Left lung (tissue), 4 donors: ENCODE measurements at regions not wholly inside any gene's neighbourhood (a gene's known extent, or its start where the extent isn't known, plus 50 kb on each side); places are given as distances from the start of the nearest gene placed in this dataset.
"Not testable (repeated sequence)": the region's sequence is repeated elsewhere in the genome, so short reads cannot be mapped to it uniquely, and the experiment has no call there.

ENCODE experiments used
- ATAC-seq: fragments of 200-7000 bp; cut with Tn5 transposase; one replicate; pipeline ENCODE4 v1.9.1; 2020; ENCODE audit warnings: moderate library complexity
- DNase-seq, 4 donors: peaks; one replicate each; pipeline ENCODE4 v3.0.0-alpha.2; 2013 to 2020
- H3K27ac ChIP-seq, 2 donors: fragments of 200-600 bp; sonication (generic) in 1 of 2; one replicate each; pipeline versions ENCODE4 v1.5.0 to v1.8.0; 2020 to 2021
- H3K27me3 ChIP-seq, 2 donors: fragments of 200-600 bp; sonication (generic) in 1 of 2; one replicate each; pipeline versions ENCODE4 v1.5.0 to v1.8.0; 2020 to 2021
- H3K36me3 ChIP-seq, 2 donors: fragments of 200-600 bp; sonication (generic) in 1 of 2; one replicate each; pipeline versions ENCODE4 v1.5.0 to v1.8.0; 2020 to 2021
- H3K4me1 ChIP-seq, 2 donors: fragments of 200-600 bp; one replicate each; pipeline ENCODE4 v1.8.0; 2021
- H3K4me3 ChIP-seq, 2 donors: fragments of 200-600 bp; sonication (generic) in 1 of 2; one replicate each; pipeline versions ENCODE4 v1.5.0 to v1.8.0; 2020 to 2021; ENCODE audit warnings: mild to moderate bottlenecking in 1 of 2
- H3K9me3 ChIP-seq, 2 donors: fragments of 200-600 bp; sonication (generic) in 1 of 2; one replicate each; pipeline versions ENCODE4 v1.5.0 to v1.8.0; 2020 to 2021
- intact Hi-C, 2 donors: fragments of 100-400 bp; cut with DNase I; formaldehyde crosslinking; loops; one replicate each; pipeline versions ENCODE4 v1.11.2 to v1.14.2; 2022
- donor health status: DM: no; HTN: yes; CAD: no.
- donor health status: DM: no; HTN: no; CAD: no.

DNA sequence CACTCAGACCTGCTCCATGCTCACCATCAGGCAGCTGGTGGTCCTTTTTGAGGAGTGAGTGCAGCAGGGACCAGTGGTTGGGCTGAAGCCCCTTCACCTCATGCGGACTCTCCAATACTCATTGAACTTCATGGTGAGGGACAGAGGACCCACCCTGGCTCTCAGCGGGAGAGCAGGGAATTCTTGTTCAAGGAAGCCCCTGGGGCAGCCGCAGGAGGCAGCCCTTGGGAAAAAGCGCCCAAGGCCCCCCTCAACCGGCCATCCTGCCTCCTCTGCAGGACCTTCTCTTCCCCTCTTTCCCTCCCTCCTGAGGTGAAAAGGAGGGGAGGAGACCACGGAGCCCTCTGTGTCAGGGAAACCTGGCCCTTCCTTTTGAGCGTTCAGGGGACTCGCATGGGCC lies 4510.9 kb upstream of the OR11H1 start:
- H3K4me1 ChIP-seq, H3K27me3 ChIP-seq, H3K4me3 ChIP-seq, H3K36me3 ChIP-seq, H3K9me3 ChIP-seq, H3K27ac ChIP-seq, intact Hi-C loops: not testable (repeated sequence)
- ATAC-seq = peak; percentile 45
- peak in 1 of 4 donors; percentile 85 for DNase-seq

GRCh38 chr22:11020522-11020921 lies 4507.5 kb upstream of the OR11H1 start:
- H3K36me3 ChIP-seq, H3K4me3 ChIP-seq, intact Hi-C loops, H3K27ac ChIP-seq, H3K27me3 ChIP-seq, H3K4me1 ChIP-seq, DNase-seq: not testable (repeated sequence)
- peaks cover 0 to 18% of the 10 kb centered on the region in 2 donors for H3K9me3 ChIP-seq
- peak; percentile 5 for ATAC-seq

DNA sequence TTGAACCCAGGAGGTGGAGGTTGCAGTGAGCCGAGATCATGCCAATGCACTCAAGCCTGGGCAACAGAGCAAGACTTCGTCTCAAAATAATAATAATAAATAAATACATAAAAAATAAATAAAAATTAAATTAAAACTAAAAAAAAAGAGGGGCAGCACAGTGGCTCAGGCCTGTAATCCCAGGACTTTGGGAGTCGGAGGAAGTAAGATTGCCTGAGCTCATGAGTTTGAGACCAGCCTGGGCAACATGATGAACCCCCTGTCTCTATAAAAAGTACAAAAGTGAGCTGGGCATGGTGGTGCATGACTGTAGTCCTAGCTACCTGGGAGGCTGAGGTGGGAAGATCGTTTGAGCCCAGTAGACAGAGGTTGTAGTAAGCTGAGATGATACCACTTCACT lies 4501.5 kb upstream of the OR11H1 start:
- H3K36me3 ChIP-seq, intact Hi-C loops, H3K27me3 ChIP-seq, H3K4me3 ChIP-seq, ATAC-seq, H3K27ac ChIP-seq, H3K4me1 ChIP-seq, DNase-seq: not testable (repeated sequence)
- H3K9me3 ChIP-seq = peaks cover 4 to 64% of the 10 kb centered on the region in 2 donors

- H3K4me1 ChIP-seq, ATAC-seq, intact Hi-C loops, H3K36me3 ChIP-seq, H3K27me3 ChIP-seq, H3K27ac ChIP-seq, H3K4me3 ChIP-seq: not testable (repeated sequence)
- H3K9me3 ChIP-seq = peaks cover 4 to 65% of the 10 kb centered on the region in 2 donors
- DNase-seq = peak in 1 of 4 donors; percentile 80
Measured at GRCh38 chr22:11027064-11027463, 4500.9 kb upstream of the OR11H1 start.

- H3K27ac ChIP-seq, H3K4me3 ChIP-seq, intact Hi-C loops, H3K36me3 ChIP-seq, DNase-seq, ATAC-seq, H3K4me1 ChIP-seq, H3K27me3 ChIP-seq: not testable (repeated sequence)
- peaks cover 4 to 70% of the 10 kb centered on the region in 2 donors for H3K9me3 ChIP-seq
Measured at GRCh38 chr22:11027532-11027931, 4500.5 kb upstream of the OR11H1 start.

- DNase-seq, ATAC-seq, H3K36me3 ChIP-seq, H3K4me1 ChIP-seq, intact Hi-C loops, H3K27me3 ChIP-seq, H3K4me3 ChIP-seq, H3K27ac ChIP-seq: not testable (repeated sequence)
- H3K9me3 ChIP-seq = peaks cover 4 to 73% of the 10 kb centered on the region in 2 donors
Measured at GRCh38 chr22:11028180-11028579, 4499.8 kb upstream of the OR11H1 start.

- DNase-seq = peak in 1 of 4 donors; percentile 73
- H3K27ac ChIP-seq, H3K36me3 ChIP-seq, H3K27me3 ChIP-seq, H3K4me3 ChIP-seq, intact Hi-C loops, H3K4me1 ChIP-seq: not testable (repeated sequence)
- peaks cover 4 to 83% of the 10 kb centered on the region in 2 donors for H3K9me3 ChIP-seq
- ATAC-seq = peak; percentile 6
Measured at GRCh38 chr22:11029534-11029933, 4498.5 kb upstream of the OR11H1 start.

DNA sequence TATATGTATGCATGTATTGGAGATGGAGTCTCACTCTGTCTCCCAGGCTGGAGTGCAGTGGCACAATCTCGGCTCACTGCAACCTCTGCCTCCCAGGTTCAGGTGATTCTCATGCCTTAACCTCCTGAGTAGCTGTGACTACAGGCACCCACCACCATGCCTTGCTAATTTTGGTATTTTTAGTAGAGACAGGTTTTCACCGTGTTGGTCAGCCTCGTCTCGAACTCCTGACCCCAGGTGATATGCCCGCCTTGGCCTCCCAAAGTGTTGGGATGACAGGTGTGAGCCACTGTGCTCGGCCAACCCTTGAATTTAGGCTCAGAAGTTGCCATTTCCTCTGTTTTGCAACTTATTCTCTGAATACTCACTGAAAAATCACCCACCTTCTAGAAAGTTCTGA lies 4498.0 kb upstream of the OR11H1 start:
- H3K4me1 ChIP-seq, H3K36me3 ChIP-seq, H3K4me3 ChIP-seq, H3K27me3 ChIP-seq, ATAC-seq, intact Hi-C loops, H3K27ac ChIP-seq: not testable (repeated sequence)
- peaks cover 4 to 86% of the 10 kb centered on the region in 2 donors for H3K9me3 ChIP-seq
- peak in 2 of 4 donors; percentile 39 to 82 for DNase-seq

DNA sequence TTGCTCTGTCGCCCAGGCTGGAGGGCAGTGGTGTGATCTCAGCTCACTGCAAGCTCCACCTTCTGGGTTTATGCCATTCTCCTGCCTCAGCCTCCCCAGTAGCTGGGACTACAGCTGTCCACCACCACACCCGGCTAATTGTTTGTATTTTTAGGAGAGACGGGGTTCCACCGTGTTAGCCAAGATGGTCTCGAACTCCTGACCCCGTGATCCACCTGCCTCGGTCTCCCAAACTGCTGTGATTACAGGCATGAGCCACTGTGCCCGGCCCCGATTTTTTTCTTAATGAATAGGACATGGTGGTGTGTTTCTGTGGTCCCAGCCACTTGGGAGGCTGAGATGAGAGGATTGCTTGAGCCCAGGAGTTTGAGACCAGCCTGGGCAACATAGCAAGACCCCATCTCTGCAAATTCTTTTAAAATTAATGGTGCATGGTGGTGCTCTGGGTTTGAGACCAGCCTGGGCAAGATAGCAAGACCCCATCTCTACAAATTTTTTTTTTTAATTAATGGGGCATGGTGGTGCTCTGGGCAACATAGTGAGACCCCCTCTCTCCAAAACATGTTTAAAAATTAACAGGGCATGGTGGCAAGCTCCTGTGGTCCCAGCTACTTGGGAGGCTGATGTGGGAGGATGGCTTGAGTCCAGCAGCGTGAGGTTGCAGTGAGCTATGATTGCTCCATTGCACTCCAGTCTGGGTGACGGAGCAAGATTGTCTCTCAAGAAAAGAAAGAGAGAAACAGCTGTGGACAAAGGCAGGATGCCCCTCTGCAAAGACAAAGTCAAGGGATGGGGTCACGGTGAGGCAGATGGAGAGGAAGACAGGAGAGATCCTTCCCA lies 4497.2 kb upstream of the OR11H1 start:
- H3K4me1 ChIP-seq, H3K27me3 ChIP-seq, H3K27ac ChIP-seq, H3K4me3 ChIP-seq, H3K36me3 ChIP-seq, ATAC-seq, intact Hi-C loops: not testable (repeated sequence)
- peaks cover 4 to 89% of the 10 kb centered on the region in 2 donors for H3K9me3 ChIP-seq
- DNase-seq = peak in 1 of 4 donors; percentile 80

DNA sequence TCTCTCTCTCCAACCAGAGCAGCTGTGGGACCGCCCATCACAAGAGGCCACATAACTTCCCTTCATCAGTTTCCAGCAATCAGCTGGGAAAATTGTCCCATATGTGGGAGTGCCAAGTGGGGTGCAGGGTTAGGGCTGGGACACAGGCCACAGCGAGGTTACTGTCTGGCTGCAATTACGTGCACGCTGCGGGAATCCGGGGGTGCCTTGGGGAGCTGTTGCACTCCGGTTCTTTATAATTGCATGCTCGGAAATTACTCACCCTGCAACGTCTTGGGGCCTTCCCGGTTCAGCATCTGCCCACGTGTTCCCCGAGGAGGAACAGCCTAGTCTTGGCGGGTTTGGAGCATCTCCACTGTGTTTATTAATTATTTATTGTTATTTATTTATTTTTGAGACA lies 4495.9 kb upstream of the OR11H1 start:
- H3K27me3 ChIP-seq, H3K4me3 ChIP-seq, H3K27ac ChIP-seq, intact Hi-C loops, H3K36me3 ChIP-seq, H3K4me1 ChIP-seq, ATAC-seq: not testable (repeated sequence)
- peak in 1 of 4 donors; percentile 86 for DNase-seq
- peaks cover 4 to 89% of the 10 kb centered on the region in 2 donors for H3K9me3 ChIP-seq

DNA sequence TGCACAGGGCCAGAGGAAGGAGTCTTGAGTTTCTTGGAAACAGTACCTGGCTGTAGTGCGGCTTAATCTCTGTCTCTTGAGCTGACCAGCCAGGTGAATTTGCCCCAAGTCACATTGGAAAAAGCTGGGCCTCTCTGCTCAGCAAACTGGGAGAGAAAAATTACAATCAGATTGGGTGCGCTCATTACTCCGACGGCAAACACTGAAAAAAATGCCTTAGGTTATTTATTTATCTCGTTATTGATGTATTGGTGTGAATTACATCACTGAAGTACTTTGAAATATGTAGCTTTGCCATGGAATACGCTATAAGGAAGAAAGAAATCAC lies 4493.4 kb upstream of the OR11H1 start:
- H3K36me3 ChIP-seq, H3K4me1 ChIP-seq, DNase-seq, H3K4me3 ChIP-seq, ATAC-seq, H3K27me3 ChIP-seq, H3K27ac ChIP-seq, intact Hi-C loops: not testable (repeated sequence)
- H3K9me3 ChIP-seq = peaks cover 0 to 85% of the 10 kb centered on the region in 2 donors

GRCh38 chr22:11035031-11035873 lies 4492.7 kb upstream of the OR11H1 start:
- H3K4me3 ChIP-seq, H3K4me1 ChIP-seq, H3K36me3 ChIP-seq, H3K27ac ChIP-seq, H3K27me3 ChIP-seq, intact Hi-C loops: not testable (repeated sequence)
- peaks cover 0 to 85% of the 10 kb centered on the region in 2 donors for H3K9me3 ChIP-seq
- DNase-seq = peak in 1 of 4 donors; percentile 75
- peak; percentile 10 for ATAC-seq

DNA sequence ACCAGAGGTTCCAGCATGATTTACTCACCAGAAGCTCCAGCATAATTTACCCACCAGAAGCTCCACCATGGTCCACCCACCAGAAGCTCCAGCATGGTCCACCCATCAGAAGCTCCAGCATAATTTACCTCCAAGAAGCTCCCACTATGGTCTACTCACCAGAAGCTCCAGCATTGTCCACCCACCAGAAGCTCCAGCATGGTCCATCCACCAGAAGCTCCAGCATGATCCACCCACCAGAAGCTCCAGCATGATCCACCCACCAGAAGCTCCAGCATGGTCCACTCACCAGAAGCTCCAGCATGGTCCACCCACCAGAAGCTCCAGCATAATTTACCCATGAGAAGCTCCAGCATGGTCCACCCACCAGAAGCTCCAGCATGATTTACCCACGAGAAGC lies 4490.7 kb upstream of the OR11H1 start:
- H3K4me3 ChIP-seq, ATAC-seq, H3K36me3 ChIP-seq, H3K27me3 ChIP-seq, DNase-seq, H3K27ac ChIP-seq, H3K4me1 ChIP-seq, intact Hi-C loops: not testable (repeated sequence)
- H3K9me3 ChIP-seq = peaks cover 4 to 89% of the 10 kb centered on the region in 2 donors
